Stimulated activated naive CD8-positive, alpha-beta T cell treated with anti-CD3 and anti-CD28 coated beads, Interleukin-15, Interleukin-2, amounts not matched to agents 100 U/mL and 50 U/mL, for 24 hours (primary cell): ENCODE measurements at regions not wholly inside any gene's neighbourhood (a gene's known extent, or its start where the extent isn't known, plus 50 kb on each side); places are given as distances from the start of the nearest gene placed in this dataset.
"Not testable (repeated sequence)": the region's sequence is repeated elsewhere in the genome, so short reads cannot be mapped to it uniquely, and the experiment has no call there.

Experiments used
- ATAC-seq: fragments of 150-1000 bp; cut with Tn5 transposase; one replicate; pipeline ENCODE4 v1.10.0; 2021
- DNase-seq: peaks from one replicate; pipeline ENCODE4 v3.0.0; 2021

DNA sequence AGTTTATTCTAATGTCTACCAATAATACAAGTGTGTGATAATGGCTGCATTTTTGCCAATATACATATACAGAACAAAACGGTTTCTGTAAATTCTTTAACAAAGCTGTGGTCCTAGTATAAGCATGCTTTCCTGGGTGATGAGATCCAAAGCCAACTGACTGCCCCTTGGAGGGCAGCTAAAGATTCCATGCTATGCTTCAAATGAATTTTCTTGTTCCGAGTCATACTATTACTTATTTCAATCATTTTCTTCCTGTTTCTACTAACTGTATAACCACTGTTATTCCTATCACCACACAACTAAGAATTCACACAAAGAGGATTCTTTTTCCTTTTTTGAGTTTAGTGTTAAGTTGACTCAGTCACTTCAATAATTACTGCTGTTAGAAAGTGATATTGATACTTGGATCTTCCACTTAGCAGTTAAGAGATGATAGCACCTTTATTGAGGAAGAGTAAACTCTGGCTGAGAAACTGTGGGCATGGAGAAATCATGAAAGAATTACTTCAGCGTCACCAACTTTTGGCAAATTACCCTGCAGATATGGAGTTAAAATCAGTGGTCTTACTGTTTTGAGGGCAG is 197.5 kb downstream of the ARL4A start:
- no peak for DNase-seq
- no peak for ATAC-seq

DNA sequence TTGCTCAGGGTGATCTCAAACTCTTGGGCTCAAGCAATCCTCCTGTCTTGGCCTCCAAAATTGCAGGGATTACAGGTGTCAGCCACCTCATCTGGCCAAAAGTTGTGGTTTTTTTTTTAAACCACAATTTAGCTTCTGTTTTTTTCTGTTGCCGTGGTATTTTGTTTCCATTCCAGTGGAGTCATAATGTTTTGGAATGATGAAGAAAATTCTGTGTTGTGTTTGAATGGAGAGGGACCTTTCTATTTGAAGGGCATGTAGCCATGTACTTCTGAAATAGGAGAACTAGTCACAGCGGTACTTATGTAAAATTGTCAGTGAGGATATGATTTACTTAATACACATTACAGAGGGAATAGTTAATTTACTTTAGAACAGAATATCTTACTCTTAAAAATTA is 201.3 kb downstream of the ARL4A start:
- DNase-seq: no peak
- ATAC-seq: no peak

- DNase-seq: no peak
- ATAC-seq: no peak
Measured at GRCh38 chr7:12889391-12889790, 202.0 kb downstream of the ARL4A start.

GRCh38 chr7:12890586-12890985 is 203.2 kb downstream of the ARL4A start:
- ATAC-seq: no peak
- no peak for DNase-seq

GRCh38 chr7:12893292-12893691 is 205.9 kb downstream of the ARL4A start:
- ATAC-seq: no peak
- no peak for DNase-seq

DNA sequence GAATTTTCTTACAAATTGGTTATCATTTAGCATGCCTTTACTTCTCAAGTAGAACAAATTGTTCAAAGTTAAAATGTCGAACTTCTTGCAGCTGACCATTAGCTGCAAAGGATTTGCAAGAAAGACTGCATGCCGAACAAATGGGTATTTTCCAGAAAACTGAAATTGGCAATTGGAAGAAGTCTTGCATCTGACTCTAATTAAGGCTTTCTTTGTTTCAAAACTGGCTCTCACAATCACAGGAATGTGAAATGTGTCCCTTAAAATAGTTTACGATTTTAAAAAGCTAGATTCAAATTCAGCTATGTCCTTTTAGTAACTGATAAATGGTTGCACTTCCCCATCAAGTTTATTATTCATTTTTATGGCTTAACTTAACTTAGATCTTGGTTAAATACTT is 207.9 kb downstream of the ARL4A start:
- ATAC-seq (no peak), DNase-seq (no peak)

GRCh38 chr7:12896316-12896715 is 208.9 kb downstream of the ARL4A start:
- ATAC-seq: no peak

DNA sequence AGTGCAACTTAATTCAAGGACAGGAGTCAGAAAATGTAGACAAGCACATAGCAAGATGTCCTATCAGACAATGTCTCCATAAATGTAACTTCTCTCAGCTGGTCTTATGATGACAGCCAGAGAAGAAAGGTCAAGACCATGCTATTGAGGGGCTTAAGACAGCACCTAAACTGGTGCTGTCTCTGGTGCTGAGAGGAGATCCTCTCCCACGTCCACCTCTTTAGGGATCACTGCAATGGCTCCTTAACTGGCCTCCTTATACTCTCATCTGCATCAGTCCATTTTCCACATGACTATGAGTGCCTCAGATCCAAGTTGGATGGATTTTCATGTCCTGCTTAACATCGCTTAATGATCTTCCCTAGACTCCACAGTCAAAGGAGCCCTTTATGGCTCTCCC is 210.6 kb downstream of the ARL4A start:
- DNase-seq (no peak), ATAC-seq (no peak)

More at GRCh38 chr7:12896316-12896715, 208.9 kb downstream of the ARL4A start:
- no peak for DNase-seq

DNA sequence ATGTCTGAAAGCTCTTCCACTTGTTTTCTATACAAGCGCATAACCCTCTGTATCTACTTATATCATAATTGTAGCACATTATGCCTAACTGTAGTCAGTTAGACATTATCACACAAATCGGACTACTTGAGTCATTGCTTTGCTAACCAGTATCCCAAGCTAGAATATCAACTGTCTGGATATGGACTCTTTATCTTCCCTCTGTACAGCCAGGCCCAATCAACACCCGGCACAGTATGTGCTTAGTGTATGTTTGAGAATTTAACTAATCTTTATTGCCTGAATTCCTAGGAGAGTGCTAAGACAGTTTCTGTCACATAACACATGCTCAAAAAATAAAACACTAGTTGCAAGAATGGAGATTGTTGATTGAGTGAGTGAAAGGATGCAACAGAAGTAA is 211.2 kb downstream of the ARL4A start:
- ATAC-seq (no peak), DNase-seq (no peak)

DNA sequence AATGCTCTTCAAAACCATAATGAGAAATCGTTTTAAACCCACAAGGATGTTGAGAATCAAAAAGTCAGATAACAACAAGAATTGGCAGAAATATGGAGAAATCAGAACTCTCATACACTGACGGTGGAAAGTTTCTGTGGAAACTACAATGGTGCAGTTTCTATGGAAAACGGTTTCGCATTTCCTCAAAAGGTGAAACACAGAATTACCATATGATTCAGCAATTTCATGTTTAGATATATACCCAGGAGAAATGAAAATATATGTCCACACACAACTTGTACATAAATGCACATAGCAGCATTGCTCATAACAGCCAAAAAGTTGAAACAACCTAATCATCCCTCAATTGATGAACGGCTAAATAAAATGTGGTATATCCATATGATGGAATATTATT is 218.2 kb downstream of the ARL4A start:
- ATAC-seq (no peak), DNase-seq (no peak)

- no peak for DNase-seq
- ATAC-seq: no peak
Measured at GRCh38 chr7:12907774-12908173, 220.3 kb downstream of the ARL4A start.

GRCh38 chr7:12909483-12909882 is 222.1 kb downstream of the ARL4A start:
- ATAC-seq: no peak
- DNase-seq: no peak

DNA sequence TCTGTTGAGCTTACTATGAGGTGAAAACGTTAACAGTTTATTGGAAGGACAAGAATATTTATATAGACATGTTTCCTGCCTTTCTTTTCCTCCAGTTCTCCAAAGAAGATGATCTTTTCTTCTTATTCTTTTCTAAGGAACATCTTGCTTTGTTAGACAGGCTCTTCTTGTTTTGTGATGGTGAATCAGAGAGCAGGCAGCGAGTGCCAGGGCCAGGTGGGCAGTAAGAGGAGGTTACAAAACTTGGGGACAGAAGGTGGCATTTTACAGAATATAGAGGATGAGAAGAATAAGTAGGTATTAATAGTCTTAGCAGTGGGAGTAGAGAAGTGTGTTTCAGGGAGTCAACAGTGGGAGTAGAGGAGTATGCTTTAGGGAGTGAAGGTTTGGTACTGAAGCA is 223.6 kb downstream of the ARL4A start:
- ATAC-seq: no peak
- no peak for DNase-seq

DNA sequence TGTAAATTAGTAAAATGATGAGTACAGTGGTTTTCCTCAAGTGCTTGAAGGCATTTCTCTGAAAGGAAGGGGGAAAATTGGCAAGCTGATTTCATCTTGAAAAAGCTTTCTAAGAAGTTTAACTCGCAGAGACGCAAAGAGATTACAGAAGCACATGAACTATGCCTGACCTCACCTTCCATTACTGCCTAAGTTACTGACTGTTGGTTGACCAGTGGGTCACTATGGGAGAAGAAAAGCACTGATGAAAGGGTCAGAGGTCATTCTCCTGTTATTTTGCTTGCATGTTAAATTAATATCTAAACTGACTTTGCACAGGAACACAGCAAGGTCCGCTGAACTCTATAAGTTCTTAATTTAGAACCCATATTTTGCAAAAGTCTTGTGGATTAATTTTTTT is 225.6 kb downstream of the ARL4A start:
- DNase-seq (no peak), ATAC-seq (no peak)

DNA sequence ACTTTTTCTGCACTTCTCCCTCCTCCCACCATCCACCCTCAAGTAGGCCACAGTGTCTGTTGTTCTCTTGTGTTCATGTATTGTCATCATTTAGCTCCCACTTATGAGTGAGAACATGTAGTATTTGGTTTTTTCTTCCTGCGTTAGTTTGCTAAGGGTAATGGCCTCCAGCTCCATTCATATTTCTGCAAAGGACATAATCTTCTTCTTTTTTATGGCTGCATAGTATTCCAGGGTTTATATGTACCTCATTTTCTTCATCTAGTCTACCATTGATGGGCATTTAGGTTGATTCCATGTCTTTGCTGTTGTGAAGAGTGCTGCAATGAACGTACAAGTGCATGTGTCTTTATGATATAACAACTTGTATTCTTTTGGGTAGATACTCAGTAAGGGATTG is 230.4 kb downstream of the ARL4A start:
- DNase-seq (no peak), ATAC-seq (no peak)

- no peak for ATAC-seq
Measured at GRCh38 chr7:12921751-12922345, 234.4 kb downstream of the ARL4A start.

DNA sequence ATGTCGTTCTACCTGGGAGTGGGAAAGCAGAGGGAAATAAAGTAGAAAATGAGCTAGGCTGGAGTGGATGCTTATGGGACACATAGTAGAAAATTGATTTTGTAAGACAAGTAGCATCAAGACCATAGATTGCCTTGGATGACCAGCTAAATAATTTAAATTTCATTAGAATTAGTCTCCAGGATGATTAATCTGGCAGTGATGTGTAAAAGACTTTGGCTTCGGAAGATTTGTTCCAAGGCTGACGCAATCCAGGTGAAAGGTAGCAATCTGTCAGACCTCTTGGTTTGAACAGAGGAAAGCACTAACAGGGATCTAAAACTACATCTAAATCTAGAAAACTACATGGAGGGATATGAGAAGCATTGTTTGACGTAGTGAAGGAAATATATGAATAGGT is 236.5 kb downstream of the ARL4A start:
- no peak for ATAC-seq

More at GRCh38 chr7:12921751-12922345, 234.4 kb downstream of the ARL4A start:
- no peak for DNase-seq

DNA sequence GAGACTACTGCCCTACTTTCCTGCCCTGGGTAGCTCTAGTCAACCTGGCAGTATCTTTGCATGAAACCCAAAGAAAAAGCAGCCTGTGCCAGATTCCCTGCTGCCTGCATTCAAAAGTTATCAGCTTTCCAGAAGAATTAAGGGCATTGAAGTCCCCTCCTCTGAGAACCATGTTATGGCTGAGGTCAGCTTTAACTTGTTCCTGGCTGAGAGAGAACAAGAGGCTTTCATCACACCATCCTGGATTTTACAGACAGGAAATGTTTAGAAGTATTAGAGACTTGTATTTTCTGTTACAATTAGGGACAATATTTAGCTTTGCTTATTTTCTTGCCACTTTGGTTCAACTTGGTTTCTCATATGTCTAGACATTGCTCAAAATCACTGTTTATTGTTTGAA is 238.8 kb downstream of the ARL4A start:
- DNase-seq (no peak), ATAC-seq (no peak)

More for the DNA sequence above, 236.5 kb downstream of the ARL4A start:
- no peak for DNase-seq

- DNase-seq (no peak), ATAC-seq (no peak)
Measured at GRCh38 chr7:12927635-12928434, 240.4 kb downstream of the ARL4A start.

DNA sequence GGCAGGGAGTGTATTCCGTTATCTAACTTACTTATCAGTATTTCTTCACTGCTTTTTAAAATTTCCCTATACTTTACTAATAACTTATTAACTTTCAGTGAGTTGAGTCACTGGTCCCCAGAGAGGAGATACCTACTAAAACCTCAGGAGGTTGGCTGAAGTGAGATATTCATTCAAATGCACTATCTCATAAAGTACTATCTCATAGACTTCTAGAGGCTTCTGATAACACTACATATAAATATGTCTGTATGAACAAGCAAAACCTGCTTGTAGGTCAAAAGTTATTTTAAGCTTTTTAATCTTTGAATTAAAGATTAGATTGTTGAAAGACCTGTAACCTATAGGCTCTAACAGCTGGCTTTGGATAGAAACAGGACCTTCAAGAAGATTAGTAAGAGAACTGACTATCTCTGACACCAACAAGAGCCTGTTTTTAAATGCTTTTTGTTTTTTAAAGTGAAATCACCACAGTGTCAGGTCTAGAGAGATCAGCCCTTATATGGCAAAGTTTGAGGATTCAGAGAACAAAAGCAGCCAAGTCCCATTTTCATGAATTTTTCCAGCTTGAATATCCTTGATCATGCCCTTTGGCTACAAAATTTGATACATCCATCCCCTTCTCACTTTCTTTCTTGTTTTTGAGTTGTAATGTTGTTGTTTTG is 242.2 kb downstream of the ARL4A start:
- no peak for ATAC-seq
- no peak for DNase-seq

DNA sequence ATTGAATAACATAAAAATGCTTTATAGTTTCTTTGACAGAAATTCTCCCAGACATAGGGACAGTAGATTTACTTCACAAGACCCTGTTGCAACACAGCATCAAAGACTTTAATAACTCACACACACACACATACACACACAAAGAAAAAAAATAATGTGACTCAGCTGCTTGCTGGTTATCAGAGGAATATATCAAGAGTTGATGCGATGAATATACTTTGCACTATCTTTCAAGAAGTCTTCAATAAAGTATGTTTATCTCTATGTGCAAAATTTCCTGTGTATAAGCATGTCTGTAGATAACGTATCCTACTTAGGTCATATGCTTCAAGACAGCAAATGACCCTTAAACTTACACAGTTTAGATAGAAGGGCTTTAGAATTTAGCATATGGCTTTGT is 243.1 kb downstream of the ARL4A start:
- DNase-seq (no peak), ATAC-seq (no peak)

DNA sequence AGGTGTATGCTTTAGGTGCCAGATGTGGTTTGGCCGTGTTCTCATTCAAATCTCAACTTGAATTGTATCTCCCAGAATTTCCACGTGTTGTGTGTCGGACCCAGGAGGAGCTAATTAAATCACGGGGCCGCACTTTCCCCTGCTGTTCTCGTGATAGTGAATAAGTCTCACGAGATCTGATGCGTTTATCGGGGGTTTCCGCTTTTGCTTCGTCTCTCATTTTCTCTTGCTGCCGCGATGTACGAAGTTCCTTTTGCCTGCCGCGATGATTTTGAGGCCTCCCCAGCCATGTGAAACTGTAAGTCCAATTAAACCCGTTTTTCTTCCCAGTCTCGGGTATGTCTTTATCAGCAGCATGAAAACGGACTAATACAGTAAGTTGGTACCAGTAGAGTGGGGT is 244.0 kb downstream of the ARL4A start:
- ATAC-seq, DNase-seq: not testable (repeated sequence)

DNA sequence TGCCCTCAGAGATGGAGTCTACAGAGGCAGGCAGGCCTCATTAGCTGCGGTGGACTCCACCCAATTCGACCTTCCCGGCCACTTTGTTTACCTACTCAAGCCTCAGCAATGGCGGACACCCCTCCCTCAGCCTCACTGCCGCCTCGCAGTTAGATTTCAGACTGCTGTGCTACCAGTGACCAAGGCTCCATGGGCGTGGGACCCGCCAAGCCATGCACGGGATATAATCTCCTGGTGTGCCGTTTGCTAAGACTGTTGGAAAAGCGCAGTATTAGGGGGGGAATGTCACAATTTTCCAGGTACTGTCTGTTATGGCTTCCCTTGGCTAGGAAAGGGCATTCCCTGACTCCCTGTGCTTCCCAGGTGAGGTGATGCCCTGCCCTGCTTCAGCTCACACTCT is 252.3 kb downstream of the ARL4A start:
- DNase-seq: no peak
- ATAC-seq: no peak
